OCI-LY3 (cell line): ENCODE measurements at regions not wholly inside any gene's neighbourhood (a gene's known extent, or its start where the extent isn't known, plus 50 kb on each side); places are given as distances from the start of the nearest gene placed in this dataset.
"Not testable (repeated sequence)": the region's sequence is repeated elsewhere in the genome, so short reads cannot be mapped to it uniquely, and the experiment has no call there.

Experiments
- CTCF ChIP-seq: fragments of 200-600, 300-600 bp; sonication (generic); IDR thresholded peaks from 2 replicates; pipeline ENCODE4 v1.5.1; 2014; ENCODE audit warnings: antibody characterized with exemption, low read length, low read depth
- EZH2phosphoT487 ChIP-seq: fragments of 200-600 bp; shearing (Covaris generic); IDR thresholded peaks from 2 replicates; pipeline ENCODE4 v1.6.1; 2018; ENCODE audit warnings: antibody characterized with exemption, mixed run types, low read depth

DNA sequence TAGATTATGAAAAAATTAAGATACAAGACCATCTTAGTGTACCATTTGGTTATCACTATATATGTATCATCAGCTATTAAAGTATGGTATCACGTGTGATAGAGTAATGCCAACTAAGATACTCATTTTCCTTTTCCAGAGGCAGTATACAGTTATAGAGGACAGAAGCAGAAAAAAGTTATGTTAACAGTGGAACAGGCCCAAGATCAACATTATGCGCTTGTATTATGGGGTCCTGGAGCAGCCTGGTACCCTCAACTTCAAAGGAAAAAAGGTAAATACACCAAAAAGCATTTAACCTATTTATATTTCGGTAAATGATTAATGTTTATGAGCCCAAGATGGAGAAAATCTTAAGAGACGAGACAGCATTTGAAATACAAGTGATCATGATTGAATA is 52.9 kb downstream of the SYT15B start:
- TF ChIP-seq CTCF, EZH2phosphoT487: not testable (repeated sequence)
